IMR-90 (cell line): ENCODE measurements at regions not wholly inside any gene's neighbourhood (a gene's known extent, or its start where the extent isn't known, plus 50 kb on each side); places are given as distances from the start of the nearest gene placed in this dataset.

ENCODE experiments used
- ATAC-seq: fragments of 200-7000 bp; cut with Tn5 transposase; 2 replicates; pipeline ENCODE4 v1.9.1; 2020; ENCODE audit warnings: low read depth, mild to moderate bottlenecking, moderate library complexity
- BruUV-seq: library from RNA; stranded (reverse); fragments of 400-500 nt; replicated peaks from 2 replicates; lab custom pipeline; 2021; lab: Mats Ljungman, UMichigan
- CTCF ChIA-PET: fragments of 300-600 bp; formaldehyde crosslinking; extraction: SDS; loops from one replicate; lab custom pipeline; 2021; ENCODE audit warnings: antibody characterized with exemption; lab: Yijun Ruan, JAX
- POLR2A ChIA-PET: fragments of 300-600 bp; sonication (Branson Sonifier 250); formaldehyde crosslinking; loops from one replicate; lab custom pipeline; 2022; ENCODE audit warnings: antibody characterized with exemption; ENCODE audit not compliant: unreplicated experiment; lab: Charles Lee
- DNase-seq: peaks from one replicate; pipeline ENCODE4 v3.0.0; 2013
- H2AFZ ChIP-seq: replicated peaks from 2 replicates; pipeline ENCODE3; 2013; ENCODE audit warnings: low read length, mild to moderate bottlenecking; ENCODE audit not compliant: poor library complexity
- H2AK5ac ChIP-seq: 2 replicates; pipeline ENCODE4 v1.6.1; 2013; ENCODE audit warnings: low read depth, low read length, inconsistent platforms
- H2AK9ac ChIP-seq: replicated peaks from 2 replicates; pipeline ENCODE3; 2013; ENCODE audit warnings: mild to moderate bottlenecking, low read depth, low read length, moderate library complexity; ENCODE audit not compliant: poor library complexity
- H2BK120ac ChIP-seq: 2 replicates; pipeline ENCODE4 v1.6.1; 2013; ENCODE audit warnings: low read depth, low read length, inconsistent platforms
- H2BK15ac ChIP-seq: 3 replicates; pipeline ENCODE4 v1.6.1; 2013; ENCODE audit warnings: low read depth, low read length, inconsistent platforms
- H2BK20ac ChIP-seq: 2 replicates; pipeline ENCODE4 v1.6.1; 2013; ENCODE audit warnings: low read depth, mild to moderate bottlenecking, inconsistent platforms, low read length, moderate library complexity
- H2BK5ac ChIP-seq: 2 replicates; pipeline ENCODE4 v1.6.1; 2013; ENCODE audit warnings: mild to moderate bottlenecking, low read depth, low read length, inconsistent platforms; ENCODE audit not compliant: poor library complexity, severe bottlenecking
- H3K14ac ChIP-seq: replicated peaks from 2 replicates; pipeline ENCODE4 v1.6.1; 2013; ENCODE audit warnings: low read depth, low read length, inconsistent platforms
- H3K18ac ChIP-seq: 2 replicates; pipeline ENCODE4 v1.6.1; 2013; ENCODE audit warnings: low read depth, low read length, control low read depth
- H3K23ac ChIP-seq: 2 replicates; pipeline ENCODE4 v1.6.1; 2013; ENCODE audit warnings: low read depth, low read length, inconsistent platforms
- H3K27ac ChIP-seq: 2 replicates; pipeline ENCODE4 v1.5.1; 2013; ENCODE audit warnings: mild to moderate bottlenecking, control low read depth, low read length; ENCODE audit not compliant: insufficient read depth
- H3K27me3 ChIP-seq: 2 replicates; pipeline ENCODE4 v1.6.1; 2013; ENCODE audit warnings: low read length; ENCODE audit not compliant: control insufficient read depth, insufficient read depth
- H3K36me3 ChIP-seq: 2 replicates; pipeline ENCODE4 v1.6.1; 2013; ENCODE audit warnings: low read length, mixed read lengths; ENCODE audit not compliant: control insufficient read depth, insufficient read depth
- H3K4ac ChIP-seq: 2 replicates; pipeline ENCODE4 v1.6.1; 2013; ENCODE audit warnings: low read depth, low read length, inconsistent platforms
- H3K4me1 ChIP-seq: 2 replicates; pipeline ENCODE4 v1.6.1; 2013; ENCODE audit warnings: low read length, mixed read lengths; ENCODE audit not compliant: control insufficient read depth, insufficient read depth
- H3K4me2 ChIP-seq: 2 replicates; pipeline ENCODE4 v1.6.1; 2013; ENCODE audit warnings: low read depth, mild to moderate bottlenecking, control low read depth, low read length, moderate library complexity
- H3K4me3 ChIP-seq: 2 replicates; pipeline ENCODE4 v1.5.1; 2013; ENCODE audit warnings: low read depth, mild to moderate bottlenecking, control low read depth, low read length, moderate library complexity; ENCODE audit not compliant: insufficient read depth
- H3K56ac ChIP-seq: 2 replicates; pipeline ENCODE4 v1.6.1; 2013; ENCODE audit warnings: low read length, inconsistent platforms; ENCODE audit not compliant: insufficient read depth; ENCODE audit errors: extremely low read depth
- H3K79me1 ChIP-seq, 2 experiments: 2 replicates each; pipeline ENCODE4 v1.6.1; 2013; ENCODE audit warnings: low read length in 2 of 2, inconsistent platforms in 1 of 2, low read depth in 1 of 2
- H3K9ac ChIP-seq: 2 replicates; pipeline ENCODE4 v1.6.1; 2013; ENCODE audit warnings: low read depth, low read length, control low read depth
- H3K9me1 ChIP-seq: 2 replicates; pipeline ENCODE4 v1.6.1; 2013; ENCODE audit warnings: low read length, inconsistent platforms; ENCODE audit not compliant: insufficient read depth
- H3K9me3 ChIP-seq: 2 replicates; pipeline ENCODE4 v1.6.1; 2013; ENCODE audit warnings: low read length; ENCODE audit not compliant: control insufficient read depth, insufficient read depth
- H4K20me1 ChIP-seq: 2 replicates; pipeline ENCODE4 v1.6.1; 2013; ENCODE audit warnings: low read length, inconsistent platforms; ENCODE audit not compliant: insufficient read depth
- H4K5ac ChIP-seq: 2 replicates; pipeline ENCODE4 v1.6.1; 2013; ENCODE audit warnings: mild to moderate bottlenecking, low read depth, low read length, control low read depth
- H4K8ac ChIP-seq, 2 experiments: 2 replicates each; pipeline ENCODE4 v1.6.1; 2013; ENCODE audit warnings: low read depth in 2 of 2, low read length in 2 of 2, control low read depth in 1 of 2, inconsistent platforms in 1 of 2
- H4K91ac ChIP-seq: 2 replicates; pipeline ENCODE4 v1.6.1; 2013; ENCODE audit warnings: low read depth, low read length, inconsistent platforms; ENCODE audit not compliant: insufficient read depth
- CEBPB ChIP-seq: IDR thresholded peaks from 2 replicates; pipeline ENCODE4 v1.6.1; 2012; ENCODE audit warnings: low read depth, low read length, improper control_type of control experiment
- CHD1 ChIP-seq: IDR thresholded peaks from 2 replicates; pipeline ENCODE4 v1.6.1; 2012; ENCODE audit warnings: low read depth, low read length, improper control_type of control experiment
- FOS ChIP-seq: fragments of 150-350 bp; IDR thresholded peaks from 2 replicates; pipeline ENCODE4 v1.6.1; 2016; ENCODE audit warnings: low read depth, low read length
- RAD21 ChIP-seq: IDR thresholded peaks from 2 replicates; pipeline ENCODE4 v1.6.1; 2012; ENCODE audit warnings: low read length, improper control_type of control experiment
- WGBS, 2 experiments: methylation state at CpG; one replicate each; pipeline versions ENCODE4 v1.1.5 to v1.1.7; 2013; ENCODE audit warnings: missing lambda C conversion rate in 2 of 2; ENCODE audit not compliant: insufficient read length in 1 of 2; ENCODE audit errors: extremely low coverage in 2 of 2; 5-methylcytosine and 5-hydroxymethylcytosine counted together
- dilution Hi-C: fragments of 300-500 bp; cut with HindIII; formaldehyde crosslinking; loops from one replicate; pipeline ENCODE4 v1.14.3; 2018; ENCODE audit warnings: low sequenced_read_pairs; ENCODE audit not compliant: unreplicated experiment
- in situ Hi-C: fragments of 300-500 bp; cut with MboI; formaldehyde crosslinking; loops from 3 replicates; pipeline ENCODE4 v1.14.3; 2019; ENCODE audit warnings: low sequenced_read_pairs, inconsistent platforms, mixed read lengths
- intact Hi-C: fragments of 100-400 bp; cut with micrococcal nuclease; formaldehyde crosslinking; loops from 2 replicates; pipeline ENCODE4 v1.10.0; 2022

DNA sequence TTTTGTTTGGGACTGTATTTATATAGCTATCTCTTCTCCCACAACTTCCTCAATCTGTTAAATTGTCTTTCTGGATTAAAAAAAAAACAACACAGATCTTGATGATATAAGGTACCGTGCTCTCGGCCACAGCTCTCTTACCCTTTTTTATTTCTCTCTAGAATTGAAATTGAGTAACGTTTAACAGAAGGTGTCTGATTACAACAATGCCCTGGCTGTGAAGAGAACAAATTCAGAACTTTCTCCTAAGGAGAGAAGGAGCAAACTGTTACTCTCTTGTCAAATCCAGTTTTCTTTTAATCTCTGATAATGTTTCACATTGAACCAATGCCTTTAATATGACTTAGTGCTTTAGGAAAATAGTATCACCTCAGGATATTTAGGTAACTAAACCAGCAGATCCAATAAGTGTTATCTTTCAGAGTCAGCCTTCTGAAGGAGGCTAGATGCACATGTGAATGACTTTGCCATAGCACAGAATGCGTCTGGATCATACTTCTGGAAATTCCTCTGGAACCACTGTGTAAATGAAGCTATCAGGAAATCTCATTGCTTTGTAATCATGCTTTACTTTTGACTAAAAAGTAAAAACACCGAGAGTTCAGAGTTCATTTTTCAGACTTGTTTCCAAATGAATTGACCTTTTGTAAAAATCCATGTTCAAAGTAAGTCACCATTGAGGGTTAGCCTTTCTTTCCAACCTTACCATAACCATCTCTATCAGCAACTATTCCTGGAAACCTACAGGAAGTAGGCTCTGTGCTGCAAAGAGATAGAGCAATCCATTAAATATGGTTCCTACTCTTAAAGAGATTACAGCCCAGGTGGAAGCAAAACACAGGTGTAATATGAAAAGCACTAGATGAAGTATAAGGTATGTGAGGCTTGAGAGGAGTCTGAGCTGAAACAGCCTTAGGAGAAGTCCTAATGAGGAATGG, 147.0 kb upstream of the OSR1 start:
- no peak overlapping the region for H3K14ac ChIP-seq
- H3K9ac ChIP-seq = no peak overlapping the region
- no peaks in the 10 kb centered on the region for H4K20me1 ChIP-seq
- H4K8ac ChIP-seq = no peak overlapping the region
- no peak overlapping the region for H2BK20ac ChIP-seq
- H3K18ac ChIP-seq = no peak overlapping the region
- no peak overlapping the region for H3K4me3 ChIP-seq
- H2BK15ac ChIP-seq = no peak overlapping the region
- WGBS, 2 experiments = 83% methylated on average over 1 of the region's 5 CpGs; no CpG with 5 or more reads in 1 of the 2 experiments
- H2AFZ ChIP-seq = no peak overlapping the region
- no peak overlapping the region for H3K4me2 ChIP-seq
- H3K9me3 ChIP-seq = no peaks in the 10 kb centered on the region
- ChIA-PET POLR2A (no interaction called here), CTCF (no interaction called here)
- DNase-seq (no peak), ATAC-seq (no peak)
- dilution Hi-C loops = no loop called here
- H3K4me1 ChIP-seq = no peaks in the 10 kb centered on the region; the same call in 1 of the 2 replicates
- H3K36me3 ChIP-seq = no peaks in the 10 kb centered on the region
- H3K79me1 ChIP-seq = no peaks in the 10 kb centered on the region
- no peak overlapping the region for H3K56ac ChIP-seq
- H2AK5ac ChIP-seq = no peak overlapping the region
- peaks cover 23% of the 10 kb centered on the region for H3K27me3 ChIP-seq
- no peak overlapping the region for H2AK9ac ChIP-seq
- intact Hi-C loops = loop anchor here (5.0 kb wide), 1 partner anchor 93 kb away; no protein-coding TSS in a partner anchor
- no TSS peak for BruUV-seq
- H4K5ac ChIP-seq = no peak overlapping the region
- no peak overlapping the region for H4K91ac ChIP-seq
- H3K23ac ChIP-seq = no peak overlapping the region
- H2BK5ac ChIP-seq = no peak overlapping the region
- H3K9me1 ChIP-seq = no peaks in the 10 kb centered on the region
- TF ChIP-seq CHD1 (no peak), FOS (no peak), RAD21 (no peak), CEBPB (no peak)
- H3K4ac ChIP-seq = no peak overlapping the region
- in situ Hi-C loops = no loop called here
- no peak overlapping the region for H3K27ac ChIP-seq
- no peak overlapping the region for H2BK120ac ChIP-seq
